ENCODE measurements at regions not wholly inside any gene's neighbourhood (a gene's known extent, or its start where the extent isn't known, plus 50 kb on each side); places are given as distances from the start of the nearest gene placed in this dataset.

- DNase-seq (ENCODE audit: low read depth in 2 of 3, low spot score in 1 of 3): no peak
These were observed 330.7 kb upstream of the SLC24A2 start for GRCh38 chr9:20119566-20119965.

- no peak for DNase-seq (ENCODE audit: low read depth in 2 of 3, low spot score in 1 of 3)
These were observed 329.1 kb upstream of the SLC24A2 start for GRCh38 chr9:20117986-20118385.

- no peak for DNase-seq (ENCODE audit: low read depth in 2 of 3, low spot score in 1 of 3)
These were observed 328.6 kb upstream of the SLC24A2 start for GRCh38 chr9:20117482-20117881.

- no peak for DNase-seq (ENCODE audit: low read depth in 2 of 3, low spot score in 1 of 3)
These were observed 326.1 kb upstream of the SLC24A2 start for GRCh38 chr9:20114974-20115373.

- no peak for DNase-seq (ENCODE audit: low read depth in 2 of 3, low spot score in 1 of 3)
These were observed 323.5 kb upstream of the SLC24A2 start for GRCh38 chr9:20112205-20112783.

- no peak for DNase-seq (ENCODE audit: low read depth in 2 of 3, low spot score in 1 of 3)
These were observed 322.5 kb upstream of the SLC24A2 start for GRCh38 chr9:20111173-20111843.

- DNase-seq (ENCODE audit: low read depth in 2 of 3, low spot score in 1 of 3): no peak
These were observed 306.7 kb upstream of the SLC24A2 start for GRCh38 chr9:20095430-20096092.

- DNase-seq (ENCODE audit: low read depth in 2 of 3, low spot score in 1 of 3): no peak
These were observed 303.7 kb upstream of the SLC24A2 start for GRCh38 chr9:20092561-20092960.

- DNase-seq (ENCODE audit: low read depth in 2 of 3, low spot score in 1 of 3): no peak
These were observed 298.6 kb upstream of the SLC24A2 start for GRCh38 chr9:20087481-20087880.

GRCh38 chr9:20085842-20086241 is 297.0 kb upstream of the SLC24A2 start:
- DNase-seq (ENCODE audit: low read depth in 2 of 3, low spot score in 1 of 3): no peak

- no peak for DNase-seq (ENCODE audit: low read depth in 2 of 3, low spot score in 1 of 3)
These were observed 295.3 kb upstream of the SLC24A2 start for GRCh38 chr9:20084125-20084524.

GRCh38 chr9:20083390-20083789 is 294.6 kb upstream of the SLC24A2 start:
- DNase-seq (ENCODE audit: low read depth in 2 of 3, low spot score in 1 of 3): no peak

- DNase-seq (ENCODE audit: low read depth in 2 of 3, low spot score in 1 of 3): no peak
These were observed 294.0 kb upstream of the SLC24A2 start for GRCh38 chr9:20082831-20083230.

- DNase-seq (ENCODE audit: low read depth in 2 of 3, low spot score in 1 of 3): no peak
These were observed 293.6 kb upstream of the SLC24A2 start for GRCh38 chr9:20082406-20082805.

GRCh38 chr9:20078246-20078645 is 289.4 kb upstream of the SLC24A2 start:
- no peak for DNase-seq (ENCODE audit: low read depth in 2 of 3, low spot score in 1 of 3)

GRCh38 chr9:20074291-20074690 is 285.5 kb upstream of the SLC24A2 start:
- DNase-seq (ENCODE audit: low read depth in 2 of 3, low spot score in 1 of 3): no peak

GRCh38 chr9:20070336-20070735 is 281.5 kb upstream of the SLC24A2 start:
- DNase-seq (ENCODE audit: low read depth in 2 of 3, low spot score in 1 of 3): no peak

GRCh38 chr9:20065796-20066700 is 277.2 kb upstream of the SLC24A2 start:
- no peak for DNase-seq (ENCODE audit: low read depth in 2 of 3, low spot score in 1 of 3)

- no peak for DNase-seq (ENCODE audit: low read depth in 2 of 3, low spot score in 1 of 3)
These were observed 276.2 kb upstream of the SLC24A2 start for GRCh38 chr9:20065046-20065445.

- DNase-seq (ENCODE audit: low read depth in 2 of 3, low spot score in 1 of 3): no peak
These were observed 265.9 kb upstream of the SLC24A2 start for GRCh38 chr9:20054734-20055133.

GRCh38 chr9:20048985-20049384 is 260.1 kb upstream of the SLC24A2 start:
- DNase-seq (ENCODE audit: low read depth in 2 of 3, low spot score in 1 of 3): no peak

- DNase-seq (ENCODE audit: low read depth in 2 of 3, low spot score in 1 of 3): no peak
These were observed 259.6 kb upstream of the SLC24A2 start for GRCh38 chr9:20048437-20048836.

Data from stimulated activated CD4-positive, alpha-beta T cell treated with anti-CD3 and anti-CD28 coated beads, Interleukin-12 subunit alpha, Interleukin-12 subunit beta, amount 100 ng/mL, for 48 hours (primary cell).